HG03060 (cell line): ENCODE measurements at regions not wholly inside any gene's neighbourhood (a gene's known extent, or its start where the extent isn't known, plus 50 kb on each side); places are given as distances from the start of the nearest gene placed in this dataset.
"Not testable (repeated sequence)": the region's sequence is repeated elsewhere in the genome, so short reads cannot be mapped to it uniquely, and the experiment has no call there.

Experiments
- ATAC-seq: cut with Tn5 transposase; IDR thresholded peaks from one replicate; pipeline ENCODE4 v1.9.1; 2021; ENCODE audit warnings: low read depth, moderate number of reproducible peaks; ENCODE audit not compliant: unreplicated experiment

GRCh38 chr14:85131226-85131922 is 398.6 kb upstream of the FLRT2 start:
- ATAC-seq: no peak

GRCh38 chr14:85142982-85143381 is 387.0 kb upstream of the FLRT2 start:
- no peak for ATAC-seq

DNA sequence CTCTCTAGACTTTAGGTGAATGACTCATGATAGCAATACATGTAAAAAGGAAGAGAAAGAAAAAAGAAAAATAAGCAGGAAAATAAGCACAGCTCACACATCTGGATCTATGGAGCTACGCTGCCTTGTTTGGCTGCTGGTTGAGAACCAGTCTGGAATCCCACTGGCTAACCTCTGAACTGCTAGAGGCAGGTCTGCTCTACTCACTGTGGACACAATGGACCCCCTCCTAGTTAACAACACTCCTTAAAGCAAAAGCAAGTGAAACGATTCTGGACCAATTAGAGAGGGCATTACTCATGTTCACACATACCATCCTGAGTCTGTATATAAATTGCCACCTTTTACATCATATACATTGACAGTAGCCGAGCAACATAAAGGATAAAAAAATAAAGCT is 383.2 kb upstream of the FLRT2 start:
- ATAC-seq: no peak

GRCh38 chr14:85150166-85150565 is 379.8 kb upstream of the FLRT2 start:
- ATAC-seq: no peak

- no peak for ATAC-seq
Observed at GRCh38 chr14:85154714-85155113, 375.2 kb upstream of the FLRT2 start.

DNA sequence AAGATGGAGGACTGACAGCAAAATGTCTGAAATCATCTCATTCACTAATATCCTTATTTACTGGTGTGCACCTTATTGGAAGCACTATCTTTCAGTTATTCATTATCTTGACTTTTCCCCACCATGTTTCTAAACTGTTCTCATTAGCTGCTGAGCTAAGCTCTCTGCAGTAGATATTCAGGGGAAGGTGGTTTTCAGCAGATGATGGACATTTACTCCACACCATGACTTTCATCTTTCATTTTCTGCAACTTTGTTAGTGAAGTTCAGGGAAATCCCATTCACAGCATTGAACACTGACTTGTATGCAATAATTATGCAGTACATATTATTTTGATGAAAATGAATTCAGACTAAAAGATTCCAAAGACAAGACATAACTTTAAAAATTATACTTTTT is 373.6 kb upstream of the FLRT2 start:
- no peak for ATAC-seq

DNA sequence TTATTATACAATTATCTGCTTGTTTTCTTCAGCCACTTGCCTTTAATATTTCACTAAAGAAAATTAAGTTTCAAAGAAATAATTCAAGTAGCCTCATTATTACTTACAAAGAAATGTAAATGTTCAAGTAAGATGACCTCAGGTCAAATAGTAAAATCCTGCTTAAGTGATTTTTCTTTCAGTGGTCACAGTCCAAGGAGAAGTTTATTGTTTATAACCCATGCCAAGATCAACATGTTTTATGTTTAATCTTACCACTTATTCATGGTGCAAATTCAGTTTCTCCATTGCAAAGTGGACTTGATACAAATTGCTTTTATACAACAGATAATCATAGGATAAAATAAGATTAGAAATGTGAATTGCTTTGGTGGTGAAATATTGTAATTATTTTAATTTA is 370.2 kb upstream of the FLRT2 start:
- ATAC-seq: no peak

- no peak for ATAC-seq
Observed at GRCh38 chr14:85165094-85165493, 364.9 kb upstream of the FLRT2 start.

GRCh38 chr14:85169381-85169780 is 360.6 kb upstream of the FLRT2 start:
- ATAC-seq: no peak

DNA sequence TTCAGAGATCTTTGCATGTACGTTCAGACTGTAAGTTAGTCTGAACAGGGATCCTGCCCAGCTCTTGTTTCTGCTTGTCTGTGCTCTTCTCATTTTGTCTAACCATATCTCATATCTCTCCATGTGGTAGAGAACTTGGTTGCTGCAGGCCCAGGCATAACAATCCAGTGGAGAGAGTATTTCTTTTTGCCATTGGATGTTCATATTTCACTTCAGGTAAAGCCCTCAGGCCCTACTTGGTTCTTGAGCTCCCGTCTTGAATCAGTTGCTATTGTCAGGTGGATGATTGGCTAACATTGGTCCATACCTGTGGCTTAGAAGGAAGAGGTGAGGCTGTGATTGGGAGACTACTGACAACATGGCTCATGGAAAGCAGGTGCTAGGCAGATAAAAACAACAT is 357.7 kb upstream of the FLRT2 start:
- ATAC-seq: no peak

- ATAC-seq: no peak
Observed at GRCh38 chr14:85172889-85173477, 357.0 kb upstream of the FLRT2 start.

DNA sequence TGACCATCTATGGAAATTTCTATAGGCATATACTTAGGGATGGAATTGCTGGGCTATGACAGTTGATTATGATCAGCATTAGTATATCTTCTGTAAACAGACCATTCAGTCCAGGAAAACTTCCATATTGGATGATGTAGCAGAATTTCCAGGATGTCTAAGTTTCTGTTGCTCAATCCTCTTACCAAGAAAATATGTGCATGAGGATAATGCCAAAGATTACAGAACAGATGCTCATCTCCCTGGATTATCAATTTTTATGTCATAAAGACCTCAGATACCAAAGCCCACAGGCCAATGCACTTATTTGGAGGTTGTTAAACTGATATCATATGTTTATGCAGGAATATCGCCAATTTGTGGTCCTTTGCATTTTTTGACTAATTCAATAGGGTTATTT is 354.4 kb upstream of the FLRT2 start:
- ATAC-seq: no peak

- no peak for ATAC-seq
Observed at GRCh38 chr14:85178864-85179263, 351.1 kb upstream of the FLRT2 start.

DNA sequence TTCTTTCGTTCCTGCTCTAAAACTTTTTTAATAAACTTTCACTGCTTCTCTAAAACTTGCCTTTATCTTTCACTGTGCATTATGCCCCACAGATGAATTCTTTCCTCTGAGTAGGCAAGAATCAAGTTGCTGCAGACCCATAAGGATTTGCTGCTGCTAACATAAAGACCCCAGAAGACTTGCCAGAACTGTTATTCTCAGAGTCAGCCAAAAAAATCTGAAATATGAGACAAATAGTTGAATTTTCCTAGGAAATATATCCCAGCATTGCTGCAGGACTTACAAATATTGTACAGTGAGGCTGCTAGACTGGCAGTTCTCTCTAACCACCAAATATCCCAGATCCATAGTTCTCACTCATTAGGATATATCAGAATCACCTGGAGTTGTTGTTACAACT is 349.1 kb upstream of the FLRT2 start:
- no peak for ATAC-seq

DNA sequence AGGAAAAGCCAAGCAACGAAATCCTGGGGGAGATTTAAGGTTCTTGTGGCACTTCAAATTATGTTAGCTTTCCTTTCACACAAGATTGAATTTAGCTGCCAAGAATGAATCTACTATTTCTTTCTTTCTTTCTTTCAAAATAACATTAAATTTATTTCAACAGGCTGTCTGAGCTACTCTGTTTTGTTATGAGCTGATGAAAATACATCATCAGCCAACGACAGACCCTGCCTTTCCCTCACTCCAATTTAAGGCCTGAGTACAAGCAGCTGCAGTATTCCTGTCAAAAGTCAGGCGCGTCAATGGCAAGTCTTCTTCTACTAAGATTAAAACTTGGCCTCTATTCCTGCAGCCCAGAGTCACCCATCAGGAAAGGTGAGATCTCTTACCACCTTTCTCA is 347.7 kb upstream of the FLRT2 start:
- ATAC-seq: no peak

- no peak for ATAC-seq
Observed at GRCh38 chr14:85186082-85186481, 343.9 kb upstream of the FLRT2 start.

GRCh38 chr14:85187521-85187920 is 342.4 kb upstream of the FLRT2 start:
- ATAC-seq: no peak

DNA sequence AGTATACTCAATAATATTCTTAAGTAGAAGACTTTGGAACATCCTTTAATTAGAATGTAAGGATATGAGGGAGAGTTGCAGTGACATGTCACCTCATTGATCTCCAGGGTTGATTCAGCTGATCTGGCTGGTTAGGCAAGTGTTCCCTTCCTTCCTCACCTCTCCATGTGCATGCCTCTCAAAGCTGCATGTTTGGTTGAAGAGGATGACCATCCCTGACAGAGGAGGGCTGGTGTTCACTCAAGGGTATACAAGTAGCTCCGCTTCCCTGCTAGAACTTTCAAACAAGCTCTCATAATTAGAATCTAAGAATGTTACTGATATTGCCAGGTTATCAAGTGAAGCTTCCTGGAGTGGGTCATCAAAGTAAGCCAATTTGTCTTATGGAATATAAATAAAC is 341.1 kb upstream of the FLRT2 start:
- ATAC-seq: no peak

DNA sequence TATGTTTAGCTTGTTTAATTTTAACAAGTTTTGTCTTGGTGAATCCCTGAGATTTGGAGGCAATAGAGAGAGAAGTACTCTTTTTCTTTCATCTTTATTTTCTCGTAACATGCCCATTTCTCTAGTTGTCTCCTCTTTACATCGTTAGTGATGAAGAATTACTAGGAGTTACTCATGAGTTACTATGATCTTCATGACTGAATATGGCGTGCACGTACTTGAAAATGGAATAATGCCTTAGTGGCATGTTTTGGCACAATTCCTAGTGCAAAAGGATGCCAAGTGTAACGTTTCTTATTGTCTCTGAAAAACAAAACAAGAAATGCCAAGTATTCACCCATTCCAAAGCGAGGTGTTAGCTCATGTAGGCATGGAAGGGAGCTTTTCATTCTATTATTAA is 340.7 kb upstream of the FLRT2 start:
- ATAC-seq: not testable (repeated sequence)

DNA sequence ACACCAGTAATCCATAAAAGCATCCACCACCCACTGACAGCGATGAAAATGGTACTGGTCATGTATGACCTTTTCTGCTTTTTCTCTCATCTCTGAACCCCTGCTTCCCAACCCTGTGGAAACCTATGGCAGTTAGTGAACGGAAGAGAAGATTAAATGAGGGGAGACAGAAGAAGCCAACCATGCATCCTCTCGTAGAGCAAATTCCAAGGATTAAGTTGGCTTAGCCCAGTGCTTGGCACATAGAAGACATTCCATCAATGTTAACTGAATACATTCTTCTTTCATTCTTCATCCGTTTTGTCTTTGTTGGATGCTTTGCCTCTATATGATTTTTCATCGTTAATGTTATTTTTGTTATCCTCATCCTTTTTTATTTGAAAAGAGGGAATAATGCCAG is 339.7 kb upstream of the FLRT2 start:
- ATAC-seq: no peak

GRCh38 chr14:85191986-85192385 is 338.0 kb upstream of the FLRT2 start:
- ATAC-seq: no peak

DNA sequence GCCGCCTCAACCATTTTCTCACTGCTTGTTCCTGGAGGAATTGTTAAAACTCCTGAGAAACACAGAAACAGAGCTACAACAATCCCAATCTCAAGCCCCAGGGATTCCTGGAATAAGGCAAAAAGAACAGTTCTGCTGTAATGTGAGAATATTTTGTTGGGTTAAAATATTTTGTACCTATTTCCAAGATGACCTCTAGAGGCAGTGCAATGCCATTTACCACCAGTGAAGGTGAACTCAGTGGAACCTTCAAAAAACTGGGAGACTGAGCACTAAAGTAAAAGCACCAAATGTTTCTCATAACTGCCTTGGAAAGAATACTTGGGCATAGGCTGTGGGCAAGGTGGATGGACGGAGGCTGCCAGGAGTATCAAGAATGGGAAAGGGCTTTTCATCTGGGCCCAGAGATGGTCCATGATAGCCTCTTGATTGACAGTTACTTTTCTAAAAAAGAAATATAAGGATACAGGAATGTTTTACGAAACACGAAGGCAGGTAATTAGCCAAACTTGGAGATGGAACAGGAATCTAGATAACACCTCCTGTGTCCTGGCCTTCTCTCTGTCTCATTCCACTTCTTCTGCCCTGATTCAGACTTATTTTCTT is 334.0 kb upstream of the FLRT2 start:
- ATAC-seq: no peak
